Duodenal mucosa (tissue), 2 donors: ENCODE measurements at regions not wholly inside any gene's neighbourhood (a gene's known extent, or its start where the extent isn't known, plus 50 kb on each side); places are given as distances from the start of the nearest gene placed in this dataset.
"Not testable (repeated sequence)": the region's sequence is repeated elsewhere in the genome, so short reads cannot be mapped to it uniquely, and the experiment has no call there.

Source experiments
- H3K27ac ChIP-seq: one replicate; pipeline ENCODE4 v1.7.0; 2013; ENCODE audit warnings: low read depth, low read length
- H3K27me3 ChIP-seq, 2 donors: one replicate each; pipeline ENCODE4 v1.7.0; 2013; ENCODE audit warnings: low read length in 2 of 2, control low read depth in 1 of 2; ENCODE audit not compliant: insufficient read depth in 2 of 2, control insufficient read depth in 1 of 2
- H3K36me3 ChIP-seq, 2 donors: one replicate each; pipeline ENCODE4 v1.7.0; 2013; ENCODE audit warnings: low read length in 2 of 2, control low read depth in 1 of 2; ENCODE audit not compliant: insufficient read depth in 2 of 2, control insufficient read depth in 1 of 2
- H3K4me1 ChIP-seq, 2 donors: one replicate each; pipeline ENCODE4 v1.7.0; 2013; ENCODE audit warnings: low read length in 2 of 2, control low read depth in 1 of 2; ENCODE audit not compliant: insufficient read depth in 2 of 2, control insufficient read depth in 1 of 2
- H3K4me3 ChIP-seq, 2 donors: one replicate each; pipeline ENCODE4 v1.7.0; 2013; ENCODE audit warnings: low read length in 2 of 2, low read depth in 1 of 2
- H3K9ac ChIP-seq, 2 donors: one replicate each; pipeline ENCODE4 v1.7.0; 2013; ENCODE audit warnings: low read length in 2 of 2, low read depth in 1 of 2
- H3K9me3 ChIP-seq, 2 donors: one replicate each; pipeline ENCODE4 v1.7.0; 2013; ENCODE audit warnings: low read length in 2 of 2, control low read depth in 1 of 2; ENCODE audit not compliant: control insufficient read depth in 1 of 2

- H3K4me1 ChIP-seq, H3K27ac ChIP-seq, H3K4me3 ChIP-seq, H3K36me3 ChIP-seq, H3K9ac ChIP-seq, H3K9me3 ChIP-seq, H3K27me3 ChIP-seq: not testable (repeated sequence)
Observed at GRCh38 chr1:148386031-148386398, 97.1 kb downstream of the PPIAL4G start.

- Histone ChIP-seq H3K9ac (no peak overlapping the region), H3K27ac (no peak overlapping the region), H3K36me3 (no peaks in the 10 kb centered on the region), H3K27me3 (no peaks in the 10 kb centered on the region), H3K4me3 (no peak overlapping the region), H3K4me1 (peaks cover 0 to 5% of the 10 kb centered on the region in 2 donors), H3K9me3 (no peaks in the 10 kb centered on the region)
Observed at GRCh38 chr1:148385371-148386030, 97.6 kb downstream of the PPIAL4G start.

DNA sequence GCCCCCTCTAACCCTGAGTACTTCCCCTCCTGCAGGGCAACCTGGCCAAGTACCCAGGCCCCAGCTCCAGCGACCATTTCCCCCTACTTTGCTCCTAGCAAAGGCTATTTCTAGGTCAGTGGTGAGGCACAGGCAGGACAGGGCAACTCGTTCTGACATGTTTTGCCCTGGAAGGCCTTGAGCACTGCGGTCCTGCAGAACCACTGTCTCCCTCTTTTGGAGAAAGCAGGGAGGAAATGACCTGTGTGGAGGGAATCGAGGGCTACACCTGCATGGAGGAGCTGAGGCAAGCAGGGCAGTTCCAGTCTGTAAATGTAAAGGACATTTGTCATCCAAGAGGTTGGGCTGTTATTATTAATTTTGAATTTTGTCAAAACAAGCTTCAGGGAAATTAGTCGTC, 99.1 kb downstream of the PPIAL4G start:
- Histone ChIP-seq H3K27ac (no peak overlapping the region), H3K36me3 (no peaks in the 10 kb centered on the region), H3K27me3 (no peaks in the 10 kb centered on the region), H3K9ac (no peak overlapping the region), H3K4me3 (no peak overlapping the region), H3K4me1 (peaks cover 0 to 5% of the 10 kb centered on the region in 2 donors), H3K9me3 (no peaks in the 10 kb centered on the region)

DNA sequence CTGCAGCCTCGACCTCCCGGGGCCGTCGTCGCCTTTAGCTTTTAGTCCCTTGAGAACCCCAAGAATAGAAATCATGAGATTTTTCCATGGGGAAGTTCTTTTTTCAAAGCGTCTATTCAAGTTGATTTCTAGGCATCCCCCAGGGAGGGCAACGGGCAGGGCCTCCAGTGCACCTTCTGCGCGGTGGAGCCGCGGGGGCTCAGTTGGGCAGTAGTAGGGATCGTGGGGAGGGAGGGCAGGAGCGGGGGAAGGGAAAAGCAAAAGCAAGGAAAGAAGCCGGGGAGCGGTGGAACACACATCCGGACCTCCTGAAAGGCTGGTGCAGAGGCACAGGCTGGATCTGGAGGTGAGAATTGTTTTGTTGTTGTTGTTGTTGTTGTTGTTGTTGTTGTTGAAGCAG, 103.4 kb downstream of the PPIAL4G start:
- H3K4me3 ChIP-seq = no peak overlapping the region
- no peaks in the 10 kb centered on the region for H3K4me1 ChIP-seq
- no peaks in the 10 kb centered on the region for H3K36me3 ChIP-seq
- H3K9me3 ChIP-seq = no peaks in the 10 kb centered on the region
- H3K27me3 ChIP-seq = no peaks in the 10 kb centered on the region
- H3K9ac ChIP-seq = no peak overlapping the region
- H3K27ac ChIP-seq = no peak overlapping the region

DNA sequence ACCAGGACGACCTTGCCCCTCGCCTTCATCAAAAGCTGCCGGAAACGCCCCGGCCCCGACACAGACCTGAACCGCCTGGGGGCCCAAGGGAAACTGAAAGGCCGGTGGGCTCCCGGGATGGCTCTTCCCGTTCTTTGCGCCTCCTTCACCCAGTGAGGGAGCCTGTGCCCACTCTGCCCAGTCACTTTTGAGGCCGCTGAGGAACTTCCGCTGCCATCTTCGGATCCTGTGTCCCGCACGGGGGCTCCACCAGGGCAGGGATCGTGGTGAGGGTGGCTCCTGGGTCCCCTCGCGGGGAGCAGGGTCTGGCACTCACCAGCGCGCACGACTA, 104.0 kb downstream of the PPIAL4G start:
- H3K27ac ChIP-seq = no peak overlapping the region
- H3K4me1 ChIP-seq = no peaks in the 10 kb centered on the region
- H3K9me3 ChIP-seq = no peaks in the 10 kb centered on the region
- H3K27me3 ChIP-seq = no peaks in the 10 kb centered on the region
- H3K4me3 ChIP-seq = no peak overlapping the region
- no peaks in the 10 kb centered on the region for H3K36me3 ChIP-seq
- H3K9ac ChIP-seq = no peak overlapping the region

DNA sequence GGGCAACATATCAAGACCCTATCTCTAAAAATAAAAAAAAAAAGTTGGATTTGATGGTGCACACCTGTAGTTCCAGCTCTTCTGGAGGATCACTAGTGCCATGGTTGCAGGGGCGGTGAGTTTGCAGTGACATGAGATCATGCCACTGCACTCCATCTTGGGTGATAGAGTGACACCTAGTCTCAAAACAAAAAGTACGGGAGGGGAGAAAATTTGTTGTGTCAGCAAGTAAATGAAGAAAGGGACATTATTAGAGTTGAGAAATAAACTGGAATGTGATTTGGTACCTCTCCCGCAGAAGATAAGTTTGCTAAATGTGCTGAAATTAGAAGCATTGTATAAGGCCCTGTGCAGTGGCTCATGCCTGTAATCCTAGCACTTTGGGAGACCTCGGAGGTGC, 105.1 kb downstream of the PPIAL4G start:
- H3K27me3 ChIP-seq, H3K36me3 ChIP-seq, H3K9ac ChIP-seq, H3K27ac ChIP-seq, H3K4me3 ChIP-seq, H3K4me1 ChIP-seq, H3K9me3 ChIP-seq: not testable (repeated sequence)

- not testable (repeated sequence) for H3K36me3 ChIP-seq, H3K4me3 ChIP-seq, H3K27me3 ChIP-seq, H3K9me3 ChIP-seq, H3K4me1 ChIP-seq, H3K9ac ChIP-seq, H3K27ac ChIP-seq
Observed at GRCh38 chr1:148377045-148377444, 106.1 kb downstream of the PPIAL4G start.

DNA sequence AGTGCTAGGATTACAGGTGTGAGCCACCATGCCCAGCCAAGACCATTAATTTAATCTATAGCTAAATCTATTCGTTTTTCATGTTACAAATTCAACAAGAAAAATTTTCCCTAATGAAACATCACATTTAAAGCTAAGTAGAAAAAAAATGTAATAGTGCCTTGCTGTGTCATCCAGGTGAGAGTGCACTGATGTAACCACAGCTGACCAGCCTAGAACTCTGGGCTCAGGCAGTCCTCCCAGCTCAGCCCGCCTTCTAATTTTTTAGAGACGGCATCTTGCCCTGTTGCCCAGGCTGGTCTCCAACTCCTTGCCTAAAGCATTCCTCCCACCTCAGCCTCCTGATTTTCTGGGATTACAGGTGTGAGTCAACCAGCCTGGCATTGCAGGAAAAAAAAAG, 109.0 kb downstream of the PPIAL4G start:
- Histone ChIP-seq H3K4me1 (no peaks in the 10 kb centered on the region), H3K36me3 (no peaks in the 10 kb centered on the region), H3K9ac (no peak overlapping the region), H3K4me3 (no peak overlapping the region), H3K27ac (no peak overlapping the region), H3K9me3 (no peaks in the 10 kb centered on the region), H3K27me3 (no peaks in the 10 kb centered on the region)

DNA sequence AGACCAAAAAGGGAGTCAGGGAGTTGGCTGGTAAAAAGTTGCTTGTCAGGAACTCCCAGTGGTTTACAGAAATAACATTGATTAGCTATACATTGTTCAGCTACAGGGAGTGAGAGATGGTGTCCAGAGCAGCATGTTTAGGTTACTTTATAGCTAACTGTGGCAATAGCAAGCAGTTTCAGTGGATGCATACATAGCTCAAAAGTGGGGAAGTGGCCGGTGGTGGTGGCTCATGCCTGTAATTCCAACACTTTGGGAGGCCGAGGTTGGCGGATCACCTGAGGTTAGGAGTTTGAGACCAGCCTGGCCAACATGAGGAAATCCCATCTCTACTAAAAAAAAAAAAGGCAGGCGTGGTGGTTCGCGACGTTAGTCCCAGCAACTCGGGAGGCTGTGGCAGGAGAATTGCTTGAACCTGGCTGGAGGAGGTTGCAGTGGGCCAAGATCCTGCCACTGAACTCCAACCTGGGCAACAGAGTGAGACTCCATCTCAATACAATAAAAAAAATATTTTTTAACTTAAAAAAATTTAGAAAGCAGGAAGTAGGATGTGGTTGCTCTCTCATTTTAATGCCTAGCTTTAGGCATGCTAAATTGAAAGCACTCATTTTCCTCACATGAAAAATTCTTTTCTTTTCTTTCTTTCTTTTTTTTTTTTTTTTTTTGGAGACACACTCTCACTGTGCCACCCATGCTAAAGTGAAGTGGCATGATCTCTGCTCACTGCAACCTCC, 109.7 kb downstream of the PPIAL4G start:
- H3K27me3 ChIP-seq = no peaks in the 10 kb centered on the region
- H3K4me1 ChIP-seq = no peaks in the 10 kb centered on the region
- no peaks in the 10 kb centered on the region for H3K9me3 ChIP-seq
- H3K27ac ChIP-seq = no peak overlapping the region
- H3K9ac ChIP-seq = no peak overlapping the region
- H3K36me3 ChIP-seq = no peaks in the 10 kb centered on the region
- H3K4me3 ChIP-seq = no peak overlapping the region

GRCh38 chr1:148372731-148373130, 110.4 kb downstream of the PPIAL4G start:
- H3K27ac ChIP-seq = no peak overlapping the region
- no peak overlapping the region for H3K4me3 ChIP-seq
- no peaks in the 10 kb centered on the region for H3K27me3 ChIP-seq
- no peaks in the 10 kb centered on the region for H3K4me1 ChIP-seq
- no peaks in the 10 kb centered on the region for H3K36me3 ChIP-seq
- no peak overlapping the region for H3K9ac ChIP-seq
- no peaks in the 10 kb centered on the region for H3K9me3 ChIP-seq
